ENCODE measurements at regions not wholly inside any gene's neighbourhood (a gene's known extent, or its start where the extent isn't known, plus 50 kb on each side); places are given as distances from the start of the nearest gene placed in this dataset.
A peak's percentile ranks its signal among the peaks of the same experiment; 100 is the strongest.

GRCh38 chr4:140277576-140277975, 95.9 kb upstream of the SCOC start:
- DNase-seq = no peak

GRCh38 chr4:140271553-140271952, 101.9 kb upstream of the SCOC start:
- no peak for DNase-seq

- no peak for DNase-seq
Measured at GRCh38 chr4:140269369-140269768, 104.1 kb upstream of the SCOC start.

GRCh38 chr4:140268186-140268841, 105.1 kb upstream of the SCOC start:
- peak; percentile 19 for DNase-seq

- no peak for DNase-seq
Measured at GRCh38 chr4:140267576-140267975, 105.9 kb upstream of the SCOC start.

GRCh38 chr4:140266958-140267568, 106.4 kb upstream of the SCOC start:
- no peak for DNase-seq

- DNase-seq = no peak
Measured at GRCh38 chr4:140260227-140260626, 106.2 kb upstream of the MAML3 start.

GRCh38 chr4:140258476-140258875, 104.5 kb upstream of the MAML3 start:
- DNase-seq = no peak

GRCh38 chr4:140257461-140258305, 103.7 kb upstream of the MAML3 start:
- no peak for DNase-seq

GRCh38 chr4:140256941-140257340, 103.0 kb upstream of the MAML3 start:
- DNase-seq = no peak

- no peak for DNase-seq
Measured at GRCh38 chr4:140256335-140256734, 102.4 kb upstream of the MAML3 start.

- DNase-seq = no peak
Measured at GRCh38 chr4:140255927-140256326, 101.9 kb upstream of the MAML3 start.

GRCh38 chr4:140255467-140255866, 101.5 kb upstream of the MAML3 start:
- DNase-seq = no peak

- no peak for DNase-seq
Measured at GRCh38 chr4:140254651-140255299, 100.8 kb upstream of the MAML3 start.

GRCh38 chr4:140253556-140254027, 99.6 kb upstream of the MAML3 start:
- DNase-seq = no peak

GRCh38 chr4:140252742-140253555, 99.0 kb upstream of the MAML3 start:
- peak; percentile 84 for DNase-seq

GRCh38 chr4:140252141-140252741, 98.3 kb upstream of the MAML3 start:
- DNase-seq = no peak

GRCh38 chr4:140251571-140251970, 97.6 kb upstream of the MAML3 start:
- no peak for DNase-seq

- DNase-seq = no peak
Measured at GRCh38 chr4:140250989-140251552, 97.1 kb upstream of the MAML3 start.

GRCh38 chr4:140249351-140249750, 95.4 kb upstream of the MAML3 start:
- no peak for DNase-seq

GRCh38 chr4:140247237-140247636, 93.3 kb upstream of the MAML3 start:
- no peak for DNase-seq
